HCEC 1CT (cell line): ENCODE measurements at regions not wholly inside any gene's neighbourhood (a gene's known extent, or its start where the extent isn't known, plus 50 kb on each side); places are given as distances from the start of the nearest gene placed in this dataset.

ENCODE experiments used
- DNase-seq: peaks from one replicate; pipeline ENCODE4 v3.0.0-alpha.2; 2017

DNA sequence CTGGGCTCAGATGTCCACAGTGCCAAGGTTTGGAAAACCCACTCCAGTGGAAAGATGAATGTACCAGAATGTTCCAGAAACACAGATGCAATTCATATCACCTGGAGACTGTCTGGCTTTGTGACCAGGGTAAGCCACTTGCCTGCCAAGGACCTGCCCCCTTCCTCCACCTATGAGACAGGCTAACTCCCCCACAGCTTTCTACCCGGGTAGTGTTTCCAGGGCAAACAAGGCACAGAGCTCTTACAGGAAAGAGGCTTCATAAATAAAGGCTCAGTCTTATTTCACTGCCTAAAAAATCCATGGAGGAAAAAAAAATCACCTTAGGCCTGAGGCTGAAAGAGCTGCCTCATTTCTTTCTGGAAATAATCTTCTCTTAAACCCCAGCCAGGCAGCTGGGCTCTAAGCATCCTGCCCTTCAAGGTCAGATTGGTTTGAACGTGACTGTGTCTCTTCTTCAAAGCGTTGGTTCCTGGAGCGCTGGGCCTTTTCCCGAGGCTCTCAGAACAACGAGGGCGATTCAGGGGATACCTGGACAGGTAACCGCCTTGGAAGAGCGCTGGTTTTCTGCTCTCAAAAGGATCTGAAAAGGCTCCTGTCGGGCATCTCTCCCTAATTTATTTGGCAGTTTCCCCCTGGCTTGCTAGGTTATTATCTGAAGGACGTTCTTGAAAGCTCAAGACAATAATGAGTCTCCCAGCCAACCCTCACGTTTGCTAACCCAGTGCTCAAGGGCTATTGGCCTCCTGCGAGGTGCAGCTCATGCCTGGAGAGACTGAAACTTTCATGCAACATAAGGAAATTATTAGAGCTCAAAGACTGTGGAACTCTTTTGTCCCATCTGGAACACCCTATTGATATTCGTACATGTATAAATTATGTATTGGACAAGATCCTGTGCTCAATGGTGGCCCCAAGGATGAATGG, 199.2 kb upstream of the PMEPA1 start:
- DNase-seq, result no peak

DNA sequence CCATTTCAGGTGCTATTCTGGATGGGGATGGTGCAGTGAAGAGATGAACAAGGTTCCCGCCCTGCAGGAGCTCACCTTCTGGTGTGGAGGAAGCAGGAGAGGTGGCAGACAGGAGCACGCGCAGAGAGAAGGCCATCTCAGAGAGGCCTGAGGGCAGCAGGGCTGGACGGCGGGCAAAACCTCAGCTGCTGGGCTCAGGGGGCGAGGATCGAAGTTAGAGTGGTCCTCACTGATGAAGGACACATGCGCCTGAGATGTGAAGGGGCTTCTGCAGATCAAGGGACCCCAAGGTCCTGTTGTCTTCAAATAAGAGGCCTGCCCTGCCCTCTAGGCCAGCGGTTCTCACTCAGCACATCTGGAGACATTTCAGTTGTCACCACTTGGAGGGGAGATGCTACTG, 198.4 kb upstream of the PMEPA1 start:
- no peak for DNase-seq

DNA sequence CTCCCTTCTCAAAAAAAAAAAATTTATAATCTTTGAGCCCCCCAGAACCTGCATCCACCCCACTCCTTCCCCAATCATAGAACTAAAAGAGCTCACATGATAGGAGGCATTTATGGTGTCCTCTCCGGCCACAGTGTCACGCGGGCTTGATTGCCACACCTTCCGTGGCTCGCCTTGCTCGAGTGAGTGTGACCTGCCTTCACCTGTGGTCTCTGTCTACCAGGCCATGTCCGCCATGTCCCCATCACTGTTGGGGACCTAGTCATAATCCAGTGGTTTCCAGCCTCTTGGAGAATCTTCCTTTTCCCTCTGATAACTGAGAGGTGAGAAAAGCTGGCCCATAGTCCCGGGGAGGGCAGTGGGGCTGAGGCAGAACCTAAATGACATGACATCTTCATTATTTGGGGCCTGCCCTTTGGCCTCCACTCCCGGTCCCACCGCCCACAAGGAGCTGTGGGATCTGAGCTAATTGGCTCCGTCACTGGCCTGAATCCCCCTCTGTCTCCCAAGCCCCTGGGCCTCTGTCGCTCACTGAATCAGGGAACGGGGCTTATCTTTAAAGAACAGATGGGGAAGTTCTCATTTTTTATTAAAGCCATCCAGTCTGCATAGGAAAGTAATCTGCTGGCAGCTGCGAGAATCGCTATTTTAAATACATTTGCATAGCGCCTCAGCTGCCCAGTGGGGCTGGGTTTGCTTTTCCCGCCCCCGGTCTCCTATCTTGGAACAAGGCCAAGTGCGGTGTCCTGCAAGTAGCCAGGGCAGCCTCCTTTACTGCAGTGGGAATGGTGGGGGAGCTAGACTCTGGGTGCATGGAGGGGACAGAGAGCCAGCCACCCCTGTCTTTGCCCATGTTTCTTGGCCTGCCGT, 197.6 kb upstream of the PMEPA1 start:
- DNase-seq, result no peak

GRCh38 chr20:57905448-57905847, 195.6 kb upstream of the PMEPA1 start:
- DNase-seq, result no peak

DNA sequence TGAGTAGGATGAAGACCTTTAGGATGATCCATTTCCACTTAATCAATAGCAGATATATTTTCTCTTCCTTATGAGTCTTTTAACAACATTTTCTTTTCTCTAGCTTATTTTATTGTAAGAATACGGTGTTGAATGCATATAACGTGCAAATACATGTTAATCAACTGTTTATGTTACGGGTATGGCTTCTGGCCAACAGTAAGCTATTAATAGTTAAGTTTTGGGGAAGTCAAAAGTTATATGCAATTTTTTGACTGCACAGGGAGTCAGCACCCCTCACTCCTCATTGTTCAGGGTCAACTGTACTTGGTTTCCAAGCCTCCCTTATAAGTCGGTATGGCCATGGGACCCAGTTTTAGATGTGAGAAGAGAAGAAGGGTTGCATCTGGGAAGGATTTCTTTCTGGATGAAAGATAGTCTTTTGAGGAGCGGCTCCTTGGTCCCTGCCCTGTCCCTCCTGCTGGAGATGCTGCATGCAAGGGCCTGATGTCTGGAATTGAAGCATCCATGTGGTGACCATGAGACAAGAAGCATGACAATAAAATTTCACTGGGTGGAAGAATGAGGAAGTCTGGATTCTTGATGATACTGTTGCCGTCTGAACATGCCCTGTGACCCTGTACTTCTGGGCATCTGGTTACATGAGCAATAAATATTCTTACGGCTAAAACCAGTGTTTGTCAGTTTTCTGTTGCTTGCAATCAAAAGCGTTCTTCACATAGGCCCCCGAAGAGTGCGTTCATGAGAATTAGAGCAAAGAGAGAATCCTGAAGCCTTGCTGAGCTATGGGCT, 194.7 kb upstream of the PMEPA1 start:
- no peak for DNase-seq

DNA sequence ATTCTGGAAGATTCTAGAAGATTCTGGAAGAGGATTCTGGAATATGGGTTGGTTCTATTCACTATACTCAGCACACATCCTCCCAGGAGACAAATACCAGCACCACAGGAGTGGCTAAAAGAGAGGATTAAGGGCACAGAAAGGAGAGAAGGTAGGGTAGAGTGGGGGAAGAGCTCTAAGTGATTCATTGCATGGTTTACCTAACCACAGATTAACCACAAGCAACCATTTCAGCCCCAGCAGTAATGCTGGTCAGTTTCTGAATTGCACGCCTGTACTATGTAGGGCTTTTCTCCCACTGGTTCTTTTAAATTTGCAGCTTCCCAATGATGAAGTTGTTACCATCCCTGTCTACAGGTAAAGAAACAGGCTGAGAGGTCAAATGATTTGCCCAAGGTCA, 192.7 kb upstream of the PMEPA1 start:
- DNase-seq, result no peak

GRCh38 chr20:57901526-57901925, 191.7 kb upstream of the PMEPA1 start:
- DNase-seq, result no peak

GRCh38 chr20:57900226-57900905, 190.6 kb upstream of the PMEPA1 start:
- DNase-seq, result no peak

DNA sequence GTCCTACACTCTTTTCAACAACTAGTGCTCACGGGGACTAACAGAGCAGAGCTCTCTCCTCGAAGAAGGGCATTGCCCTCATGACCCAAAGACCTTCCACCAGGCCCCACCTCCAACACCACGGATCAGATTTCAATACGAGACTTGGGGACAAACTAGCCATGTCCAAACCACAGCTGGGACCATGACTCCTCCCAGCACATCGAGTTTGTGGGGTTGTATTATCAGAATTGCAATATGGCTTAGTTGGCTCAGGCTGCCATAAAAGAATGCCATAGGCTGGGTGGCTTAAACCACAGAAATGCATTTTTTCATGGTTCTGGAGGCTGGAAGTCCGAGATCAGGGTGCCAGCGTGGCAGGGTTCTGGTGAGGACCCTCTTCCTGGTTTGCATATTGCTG, 189.7 kb upstream of the PMEPA1 start:
- no peak for DNase-seq

DNA sequence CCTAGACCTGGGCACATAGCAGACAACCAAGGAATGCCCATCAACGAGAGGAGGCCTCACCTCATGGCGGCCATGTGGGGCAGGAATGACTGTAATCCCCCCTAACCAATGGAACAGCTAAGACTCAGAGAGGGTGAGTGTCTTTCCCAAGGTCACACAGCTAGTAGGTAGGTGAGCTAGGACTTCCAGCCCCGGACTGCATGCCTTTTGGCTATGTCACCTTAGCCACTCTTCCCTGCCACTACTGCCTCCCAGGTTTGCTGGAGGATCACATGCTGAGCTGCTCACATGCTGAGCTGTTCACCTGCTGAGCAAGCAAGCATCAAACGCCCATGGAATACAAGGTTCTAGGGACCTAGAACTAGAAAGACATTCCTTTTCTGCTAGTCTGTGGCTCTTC, 188.5 kb upstream of the PMEPA1 start:
- DNase-seq, result no peak

DNA sequence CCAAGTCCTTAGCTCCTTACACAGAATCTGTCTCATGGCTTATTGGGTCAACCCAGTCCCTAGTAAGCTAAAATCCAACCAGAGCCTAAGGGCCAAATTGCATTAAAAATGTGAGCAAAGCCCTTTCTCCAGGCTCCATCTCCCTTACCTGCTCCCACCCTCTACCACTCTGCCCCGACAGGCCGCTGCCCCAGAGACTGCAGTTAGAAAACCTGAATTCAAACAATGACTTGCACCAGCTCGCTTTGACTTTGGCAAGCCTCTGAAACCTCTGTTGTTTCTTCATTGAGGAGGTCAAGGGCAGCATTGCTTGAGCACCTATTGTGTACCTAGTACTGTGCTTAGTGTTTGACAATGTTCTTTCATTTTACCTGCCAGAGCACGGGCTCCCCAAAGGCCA, 188.1 kb upstream of the PMEPA1 start:
- DNase-seq, result no peak

DNA sequence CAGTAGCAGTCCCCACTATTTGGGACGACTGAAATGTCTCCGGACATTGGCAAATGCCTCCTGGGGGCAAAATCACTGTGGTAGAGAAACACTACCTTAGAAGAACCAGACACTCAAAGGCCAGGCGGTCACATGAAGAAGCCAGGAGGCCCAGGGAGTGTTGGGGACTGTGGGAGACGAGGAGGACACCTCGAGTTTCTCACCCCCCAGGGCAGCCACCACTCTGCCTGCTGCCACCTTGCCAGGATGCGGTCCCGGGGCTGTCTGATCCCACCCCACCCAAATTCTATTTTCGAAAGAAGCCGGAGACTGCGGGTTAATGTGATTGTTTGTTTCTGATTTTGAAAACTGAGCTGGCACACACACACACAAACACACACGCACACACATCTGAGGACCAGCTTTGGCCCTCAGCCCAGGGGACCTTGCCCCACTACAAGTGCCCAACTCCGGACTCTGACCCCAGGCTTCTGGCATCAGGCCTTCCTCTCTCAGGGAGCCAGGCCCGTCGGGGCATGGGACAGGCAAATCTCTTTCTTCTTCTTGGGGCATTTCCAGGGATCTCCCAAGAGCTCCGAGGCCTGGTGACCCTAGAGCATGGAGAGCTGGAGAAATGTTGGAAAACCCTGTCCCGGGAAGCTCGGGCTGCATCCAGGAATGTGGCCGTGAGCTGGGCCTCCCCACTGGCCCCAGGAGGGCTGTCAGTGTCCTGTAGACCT, 187.5 kb upstream of the PMEPA1 start:
- DNase-seq, result no peak

- no peak for DNase-seq
These were observed 186.7 kb upstream of the PMEPA1 start for GRCh38 chr20:57896563-57896962.

DNA sequence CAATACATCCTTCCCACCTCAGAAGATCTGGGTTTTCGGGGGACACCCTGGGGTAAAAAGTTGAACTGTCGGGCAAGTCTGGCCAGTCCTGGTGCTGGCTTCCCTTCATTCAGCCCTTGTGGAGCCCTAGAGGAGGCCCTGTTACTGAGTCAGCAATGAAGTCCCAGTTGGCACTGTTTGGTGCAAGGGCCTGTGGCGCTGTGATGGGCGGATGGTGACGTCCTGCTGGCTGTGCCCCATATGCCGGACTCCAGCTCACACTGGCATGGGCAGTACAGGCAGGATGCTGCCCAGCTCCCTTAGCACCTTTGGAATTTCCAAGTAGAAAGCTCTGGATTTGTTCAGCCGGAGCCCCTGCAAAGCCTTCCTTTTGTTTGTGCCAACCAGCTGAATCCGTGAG, 186.2 kb upstream of the PMEPA1 start:
- no peak for DNase-seq

GRCh38 chr20:57895161-57895855, 185.5 kb upstream of the PMEPA1 start:
- DNase-seq, result no peak

GRCh38 chr20:57894522-57894921, 184.7 kb upstream of the PMEPA1 start:
- DNase-seq, result no peak

- no peak for DNase-seq
These were observed 184.3 kb upstream of the PMEPA1 start for GRCh38 chr20:57894096-57894495.

DNA sequence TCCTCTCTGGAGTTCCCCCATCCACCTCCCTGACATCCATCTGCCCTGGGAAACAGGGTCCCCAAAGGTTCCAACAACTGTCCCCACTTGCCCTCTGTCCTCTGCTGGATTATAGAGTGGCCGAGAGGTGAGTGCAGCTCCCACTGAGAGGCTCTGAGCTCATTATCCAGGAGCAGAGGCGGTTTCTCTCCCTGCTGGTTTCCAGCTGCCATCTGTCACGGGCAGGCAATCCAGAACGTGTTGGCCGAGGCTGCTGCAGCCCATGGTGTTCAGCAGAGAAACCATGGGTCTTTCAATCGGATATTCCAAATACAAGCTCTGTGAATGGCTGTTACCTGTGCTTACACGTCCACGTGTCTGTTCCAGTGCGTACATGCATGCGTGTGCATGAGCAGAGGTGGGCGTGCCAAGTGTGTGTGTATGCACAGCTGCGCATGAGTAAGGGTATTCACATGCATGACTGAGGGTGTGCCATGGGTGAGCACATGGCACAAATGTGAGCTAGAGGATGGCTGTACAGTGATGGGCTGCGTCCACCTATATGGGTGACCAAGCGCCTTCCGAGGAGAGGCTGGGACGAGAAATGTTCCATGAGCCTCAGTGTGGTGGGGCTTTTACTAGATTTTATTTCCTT, 183.7 kb upstream of the PMEPA1 start:
- no peak for DNase-seq

- no peak for DNase-seq
These were observed 182.7 kb upstream of the PMEPA1 start for GRCh38 chr20:57892471-57892870.

DNA sequence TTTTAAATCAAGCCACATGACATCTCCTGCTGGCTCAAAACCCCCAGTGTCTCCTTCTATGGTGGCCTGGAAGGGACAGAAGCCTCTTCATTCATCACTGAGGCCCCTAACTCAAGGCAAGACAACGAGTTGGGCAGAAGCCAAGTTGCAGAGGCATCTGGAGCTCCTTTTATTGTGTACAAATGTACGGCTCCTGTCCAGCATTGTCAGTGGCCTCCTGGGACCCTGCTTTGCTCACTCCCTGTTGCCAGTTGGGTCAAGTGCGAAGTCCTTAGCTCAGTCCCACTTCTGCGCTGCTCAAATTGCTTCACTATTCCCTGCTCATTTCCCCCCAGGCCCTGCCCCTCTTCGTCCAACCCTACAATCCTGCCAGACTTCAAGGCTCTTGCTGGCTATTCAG, 181.2 kb upstream of the PMEPA1 start:
- no peak for DNase-seq
